ENCODE measurements at regions not wholly inside any gene's neighbourhood (a gene's known extent, or its start where the extent isn't known, plus 50 kb on each side); places are given as distances from the start of the nearest gene placed in this dataset.

GRCh38 chr6:26292709-26293108 lies 72.3 kb upstream of the BTN3A2 start:
- TF ChIP-seq EZH2 (IDR thresholded peaks at IDR 0.05; ENCODE audit: borderline replicate concordance, low read depth, low read length, severe bottlenecking) (no peak), CTCF (IDR thresholded peaks at IDR 0.05; ENCODE audit: borderline replicate concordance, extremely low read depth, low read length, poor library complexity, severe bottlenecking) (no peak)
